Loucy (cell line): ENCODE measurements at regions not wholly inside any gene's neighbourhood (a gene's known extent, or its start where the extent isn't known, plus 50 kb on each side); places are given as distances from the start of the nearest gene placed in this dataset.

Source experiments
- H2AFZ ChIP-seq: fragments of 200-600 bp; sonication (generic); 2 replicates; pipeline ENCODE4 v1.6.0; 2016; ENCODE audit warnings: antibody characterized with exemption, mild to moderate bottlenecking, low read length, moderate library complexity
- H3F3A ChIP-seq: fragments of 200-600 bp; 2 replicates; pipeline ENCODE4 v1.6.0; 2016; ENCODE audit warnings: antibody characterized with exemption, low read depth, mild to moderate bottlenecking
- H3K27me3 ChIP-seq: fragments of 200-600 bp; sonication (generic); 2 replicates; pipeline ENCODE4 v1.6.1; 2014; ENCODE audit warnings: low read length, mild to moderate bottlenecking; ENCODE audit not compliant: insufficient read depth, poor library complexity, severe bottlenecking
- H3K36me3 ChIP-seq: fragments of 200-600 bp; sonication (generic); 2 replicates; pipeline ENCODE4 v1.6.1; 2016; ENCODE audit warnings: low read length; ENCODE audit not compliant: insufficient read depth
- H3K4me1 ChIP-seq: fragments of 200-600 bp; sonication (generic); 2 replicates; pipeline ENCODE4 v1.5.1; 2014; ENCODE audit warnings: low read length, mild to moderate bottlenecking; ENCODE audit not compliant: insufficient read depth, poor library complexity, severe bottlenecking
- H3K4me2 ChIP-seq: fragments of 200-600 bp; sonication (generic); 2 replicates; pipeline ENCODE4 v1.6.0; 2014; ENCODE audit warnings: antibody characterized with exemption, low read length, low read depth, mild to moderate bottlenecking; ENCODE audit not compliant: poor library complexity, severe bottlenecking
- H3K4me3 ChIP-seq: fragments of 200-600 bp; sonication (generic); 2 replicates; pipeline ENCODE4 v1.5.1; 2014; ENCODE audit warnings: low read length, mild to moderate bottlenecking, mixed read lengths; ENCODE audit not compliant: poor library complexity, severe bottlenecking
- H3K79me2 ChIP-seq: fragments of 200-600 bp; sonication (generic); 2 replicates; pipeline ENCODE4 v1.6.1; 2014; ENCODE audit warnings: low read length; ENCODE audit not compliant: insufficient read depth
- H3K9ac ChIP-seq: fragments of 200-600 bp; sonication (generic); 2 replicates; pipeline ENCODE4 v1.6.0; 2014; ENCODE audit warnings: mild to moderate bottlenecking, low read depth, low read length, moderate library complexity; ENCODE audit not compliant: poor library complexity, severe bottlenecking
- H3K9me2 ChIP-seq: fragments of 200-600 bp; sonication (generic); replicated peaks from 2 replicates; pipeline ENCODE4 v1.6.1; 2016; ENCODE audit warnings: low read depth, low read length, mixed read lengths
- H3K9me3 ChIP-seq: fragments of 200-600 bp; sonication (generic); 2 replicates; pipeline ENCODE4 v1.6.1; 2014; ENCODE audit warnings: mild to moderate bottlenecking, antibody characterized with exemption, low read length, low read depth; ENCODE audit not compliant: insufficient read depth
- H4K20me1 ChIP-seq: fragments of 200-600 bp; sonication (generic); 2 replicates; pipeline ENCODE4 v1.6.0; 2014; ENCODE audit warnings: antibody characterized with exemption, low read length, mild to moderate bottlenecking; ENCODE audit not compliant: insufficient read depth, poor library complexity, severe bottlenecking
- CTCF ChIP-seq: fragments of 200-600 bp; sonication (generic); conservative IDR thresholded peaks from 2 replicates; pipeline ENCODE4 v1.5.1; 2014; ENCODE audit warnings: mild to moderate bottlenecking, antibody characterized with exemption, low read length
- EZH2phosphoT487 ChIP-seq: fragments of 200-600 bp; IDR thresholded peaks from 2 replicates; pipeline ENCODE4 v1.6.1; 2018; ENCODE audit warnings: antibody characterized with exemption, mild to moderate bottlenecking, moderate library complexity, borderline replicate concordance

GRCh38 chr2:123164216-123164615 is 860.9 kb upstream of the CNTNAP5 start:
- TF ChIP-seq EZH2phosphoT487 (no peak), CTCF (no peak)
- Histone ChIP-seq H3K9me2 (no peaks in the 10 kb centered on the region), H4K20me1 (no peaks in the 10 kb centered on the region), H2AFZ (no peak overlapping the region), H3K4me3 (no peak overlapping the region), H3K79me2 (no peaks in the 10 kb centered on the region), H3K9me3 (peaks cover 3% of the 10 kb centered on the region; the same call in 1 of the 2 replicates), H3K9ac (no peak overlapping the region), H3K4me1 (no peaks in the 10 kb centered on the region), H3K36me3 (no peaks in the 10 kb centered on the region), H3K27me3 (no peaks in the 10 kb centered on the region), H3K4me2 (no peak overlapping the region), H3F3A (no peaks in the 10 kb centered on the region)

DNA sequence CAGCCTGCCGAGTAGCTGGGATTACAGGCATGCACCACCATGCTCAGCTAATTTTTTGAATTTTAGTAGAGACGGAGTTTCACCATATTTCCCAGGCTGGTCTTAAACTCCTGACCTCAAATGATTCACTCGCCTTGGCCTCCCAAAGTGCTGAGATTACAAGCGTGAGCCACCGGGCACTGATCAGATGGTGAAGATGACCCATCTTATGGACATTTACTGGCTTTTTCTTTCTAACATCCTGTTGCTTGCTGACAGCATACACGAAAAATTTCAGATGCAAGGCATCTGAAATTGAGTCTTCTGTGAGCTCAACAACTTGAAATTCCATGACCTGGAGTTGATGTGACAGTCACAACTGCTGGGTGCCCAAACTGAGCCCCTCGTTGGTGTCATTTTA is 859.5 kb upstream of the CNTNAP5 start:
- no peaks in the 10 kb centered on the region for H4K20me1 ChIP-seq
- no peaks in the 10 kb centered on the region for H3K79me2 ChIP-seq
- no peaks in the 10 kb centered on the region for H3K4me1 ChIP-seq
- H3K9me3 ChIP-seq, result peaks cover 3% of the 10 kb centered on the region; the same call in 1 of the 2 replicates
- H3K27me3 ChIP-seq, result no peaks in the 10 kb centered on the region
- no peak overlapping the region for H3K9ac ChIP-seq
- H3K36me3 ChIP-seq, result no peaks in the 10 kb centered on the region
- H3K4me2 ChIP-seq, result no peak overlapping the region
- H3F3A ChIP-seq, result no peaks in the 10 kb centered on the region
- H3K4me3 ChIP-seq, result no peak overlapping the region
- H3K9me2 ChIP-seq, result no peaks in the 10 kb centered on the region
- TF ChIP-seq CTCF (no peak), EZH2phosphoT487 (no peak)
- H2AFZ ChIP-seq, result no peak overlapping the region

GRCh38 chr2:123179526-123179925 is 845.6 kb upstream of the CNTNAP5 start:
- H3K4me3 ChIP-seq, result no peak overlapping the region
- TF ChIP-seq CTCF (no peak), EZH2phosphoT487 (no peak)
- H3K79me2 ChIP-seq, result no peaks in the 10 kb centered on the region
- H3K9me2 ChIP-seq, result no peaks in the 10 kb centered on the region
- H3K4me1 ChIP-seq, result no peaks in the 10 kb centered on the region
- H3K36me3 ChIP-seq, result no peaks in the 10 kb centered on the region
- no peaks in the 10 kb centered on the region for H3F3A ChIP-seq
- no peaks in the 10 kb centered on the region for H4K20me1 ChIP-seq
- H3K9me3 ChIP-seq, result no peaks in the 10 kb centered on the region
- no peak overlapping the region for H3K4me2 ChIP-seq
- H3K27me3 ChIP-seq, result no peaks in the 10 kb centered on the region
- H3K9ac ChIP-seq, result no peak overlapping the region
- no peak overlapping the region for H2AFZ ChIP-seq
